K562 (cell line): ENCODE measurements at regions not wholly inside any gene's neighbourhood (a gene's known extent, or its start where the extent isn't known, plus 50 kb on each side); places are given as distances from the start of the nearest gene placed in this dataset.

Experiments used
- ELF1 ChIP-seq: fragments of 200-800 bp; sonication (Bioruptor generic); IDR thresholded peaks from 2 replicates; pipeline ENCODE4 v1.6.1; 2016; ENCODE audit warnings: missing genetic modification characterization, missing compliant biosample characterization
- GATA2 ChIP-seq: sonication (generic); formaldehyde crosslinking; IDR thresholded peaks from 2 replicates; pipeline ENCODE4 v1.4.0; 2020; ENCODE audit warnings: mild to moderate bottlenecking, missing genetic modification reagents
- MAFG ChIP-seq: fragments of 450-650 bp; conservative IDR thresholded peaks from 2 replicates; pipeline ENCODE4 v1.6.1; 2016; ENCODE audit warnings: missing genetic modification characterization, missing compliant biosample characterization
- TCF3 ChIP-seq: sonication (generic); formaldehyde crosslinking; IDR thresholded peaks from 2 replicates; pipeline ENCODE4 v1.4.0; 2020; ENCODE audit warnings: mild to moderate bottlenecking, missing genetic modification reagents
- TCFL5 ChIP-seq: fragments of 250-450 bp; sonication (Bioruptor Pico); conservative IDR thresholded peaks from 2 replicates; pipeline ENCODE4 v1.6.1; 2021; ENCODE audit warnings: mild to moderate bottlenecking, moderate library complexity, matching md5 sums
- ZNF143 ChIP-seq: sonication (generic); formaldehyde crosslinking; IDR thresholded peaks from 2 replicates; pipeline ENCODE4 v1.9.0; 2022; ENCODE audit warnings: mild to moderate bottlenecking, missing genetic modification reagents
- ZNF695 ChIP-seq: fragments of 450-650 bp; formaldehyde crosslinking; IDR thresholded peaks from 2 replicates; pipeline ENCODE4 v1.4.0; 2020; ENCODE audit warnings: mild to moderate bottlenecking, moderate library complexity
- ZNF780A ChIP-seq: fragments of 250-450 bp; sonication (Bioruptor Pico); IDR thresholded peaks from 2 replicates; pipeline ENCODE4 v1.5.0; 2021; ENCODE audit warnings: mild to moderate bottlenecking
- TF ChIP-seq, protein P1 (sequence below), 2 experiments: fragments of 450-650 bp; IDR thresholded peaks; 2 replicates each; pipeline ENCODE4 v1.6.1; 2018; ENCODE audit warnings: mild to moderate bottlenecking in 2 of 2, low read depth in 1 of 2; ENCODE audit not compliant: partially characterized antibody in 2 of 2
- TF ChIP-seq, protein P2 (sequence below): fragments of 450-650 bp; formaldehyde crosslinking; IDR thresholded peaks from 2 replicates; pipeline ENCODE4 v1.4.0; 2020; ENCODE audit warnings: mild to moderate bottlenecking, mixed read lengths

DNA sequence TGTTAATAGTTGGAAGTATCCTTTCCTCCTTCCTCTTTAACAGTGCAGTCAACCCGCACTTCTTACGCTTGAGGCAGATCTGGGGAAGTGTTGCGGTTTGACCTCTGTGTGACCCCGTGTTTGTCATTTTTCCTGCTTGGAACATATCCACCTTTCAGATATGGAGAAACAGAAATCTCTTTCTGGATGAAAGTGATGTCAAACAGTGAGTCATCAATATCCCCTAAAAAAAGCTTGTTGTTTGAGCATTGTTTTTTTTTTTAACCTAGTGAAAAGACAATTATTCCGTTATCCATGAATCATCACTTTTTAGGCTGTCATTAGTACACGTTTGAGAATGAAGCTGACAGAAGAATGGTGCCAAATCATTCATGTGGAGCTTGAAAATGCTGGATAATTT lies 293.7 kb downstream of the ARPP21 start (continued):
- TF ChIP-seq ZNF780A (CRISPR knock-in tag), result no peak
- TF ChIP-seq, protein P1, sequence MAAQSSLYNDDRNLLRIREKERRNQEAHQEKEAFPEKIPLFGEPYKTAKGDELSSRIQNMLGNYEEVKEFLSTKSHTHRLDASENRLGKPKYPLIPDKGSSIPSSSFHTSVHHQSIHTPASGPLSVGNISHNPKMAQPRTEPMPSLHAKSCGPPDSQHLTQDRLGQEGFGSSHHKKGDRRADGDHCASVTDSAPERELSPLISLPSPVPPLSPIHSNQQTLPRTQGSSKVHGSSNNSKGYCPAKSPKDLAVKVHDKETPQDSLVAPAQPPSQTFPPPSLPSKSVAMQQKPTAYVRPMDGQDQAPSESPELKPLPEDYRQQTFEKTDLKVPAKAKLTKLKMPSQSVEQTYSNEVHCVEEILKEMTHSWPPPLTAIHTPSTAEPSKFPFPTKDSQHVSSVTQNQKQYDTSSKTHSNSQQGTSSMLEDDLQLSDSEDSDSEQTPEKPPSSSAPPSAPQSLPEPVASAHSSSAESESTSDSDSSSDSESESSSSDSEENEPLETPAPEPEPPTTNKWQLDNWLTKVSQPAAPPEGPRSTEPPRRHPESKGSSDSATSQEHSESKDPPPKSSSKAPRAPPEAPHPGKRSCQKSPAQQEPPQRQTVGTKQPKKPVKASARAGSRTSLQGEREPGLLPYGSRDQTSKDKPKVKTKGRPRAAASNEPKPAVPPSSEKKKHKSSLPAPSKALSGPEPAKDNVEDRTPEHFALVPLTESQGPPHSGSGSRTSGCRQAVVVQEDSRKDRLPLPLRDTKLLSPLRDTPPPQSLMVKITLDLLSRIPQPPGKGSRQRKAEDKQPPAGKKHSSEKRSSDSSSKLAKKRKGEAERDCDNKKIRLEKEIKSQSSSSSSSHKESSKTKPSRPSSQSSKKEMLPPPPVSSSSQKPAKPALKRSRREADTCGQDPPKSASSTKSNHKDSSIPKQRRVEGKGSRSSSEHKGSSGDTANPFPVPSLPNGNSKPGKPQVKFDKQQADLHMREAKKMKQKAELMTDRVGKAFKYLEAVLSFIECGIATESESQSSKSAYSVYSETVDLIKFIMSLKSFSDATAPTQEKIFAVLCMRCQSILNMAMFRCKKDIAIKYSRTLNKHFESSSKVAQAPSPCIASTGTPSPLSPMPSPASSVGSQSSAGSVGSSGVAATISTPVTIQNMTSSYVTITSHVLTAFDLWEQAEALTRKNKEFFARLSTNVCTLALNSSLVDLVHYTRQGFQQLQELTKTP (IDR thresholded peaks at IDR 0.05; ENCODE audit: low read depth in 1 of 2, partially characterized antibody in 2 of 2), result no peak
- TF ChIP-seq ZNF143 (CRISPR knock-in tag), result no peak
- TF ChIP-seq GATA2 (CRISPR knock-in tag), result no peak
- peak; percentile 70 for TF ChIP-seq MAFG
- TF ChIP-seq TCF3 (CRISPR knock-in tag), result no peak
- TF ChIP-seq, protein P2, sequence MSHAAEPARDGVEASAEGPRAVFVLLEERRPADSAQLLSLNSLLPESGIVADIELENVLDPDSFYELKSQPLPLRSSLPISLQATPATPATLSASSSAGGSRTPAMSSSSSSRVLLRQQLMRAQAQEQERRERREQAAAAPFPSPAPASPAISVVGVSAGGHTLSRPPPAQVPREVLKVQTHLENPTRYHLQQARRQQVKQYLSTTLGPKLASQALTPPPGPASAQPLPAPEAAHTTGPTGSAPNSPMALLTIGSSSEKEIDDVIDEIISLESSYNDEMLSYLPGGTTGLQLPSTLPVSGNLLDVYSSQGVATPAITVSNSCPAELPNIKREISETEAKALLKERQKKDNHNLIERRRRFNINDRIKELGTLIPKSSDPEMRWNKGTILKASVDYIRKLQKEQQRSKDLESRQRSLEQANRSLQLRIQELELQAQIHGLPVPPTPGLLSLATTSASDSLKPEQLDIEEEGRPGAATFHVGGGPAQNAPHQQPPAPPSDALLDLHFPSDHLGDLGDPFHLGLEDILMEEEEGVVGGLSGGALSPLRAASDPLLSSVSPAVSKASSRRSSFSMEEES, result no peak
- no peak for TF ChIP-seq ZNF695 (CRISPR knock-in tag)
- no peak for TF ChIP-seq ELF1 (tag)
- no peak for TF ChIP-seq TCFL5 (CRISPR knock-in tag)
